ENCODE measurements at regions not wholly inside any gene's neighbourhood (a gene's known extent, or its start where the extent isn't known, plus 50 kb on each side); places are given as distances from the start of the nearest gene placed in this dataset.

- no peak for TF ChIP-seq SP2 (IDR thresholded peaks at IDR 0.05; ENCODE audit: low read length)
- TF ChIP-seq, protein P1, sequence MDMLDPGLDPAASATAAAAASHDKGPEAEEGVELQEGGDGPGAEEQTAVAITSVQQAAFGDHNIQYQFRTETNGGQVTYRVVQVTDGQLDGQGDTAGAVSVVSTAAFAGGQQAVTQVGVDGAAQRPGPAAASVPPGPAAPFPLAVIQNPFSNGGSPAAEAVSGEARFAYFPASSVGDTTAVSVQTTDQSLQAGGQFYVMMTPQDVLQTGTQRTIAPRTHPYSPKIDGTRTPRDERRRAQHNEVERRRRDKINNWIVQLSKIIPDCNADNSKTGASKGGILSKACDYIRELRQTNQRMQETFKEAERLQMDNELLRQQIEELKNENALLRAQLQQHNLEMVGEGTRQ (IDR thresholded peaks at IDR 0.05; ENCODE audit: low read length): no peak
- TF ChIP-seq TEAD4 (IDR thresholded peaks at IDR 0.05; ENCODE audit: low read depth, low read length): no peak
Observed at GRCh38 chr13:30134578-30134977, 172.8 kb downstream of the KATNAL1 start (continued).
